Heart left ventricle (tissue), 13 donors: ENCODE measurements at regions not wholly inside any gene's neighbourhood (a gene's known extent, or its start where the extent isn't known, plus 50 kb on each side); places are given as distances from the start of the nearest gene placed in this dataset.

ENCODE experiments used
- CTCF ChIP-seq, 12 donors: fragments of 200-600 bp; sonication (generic) in 4 of 12; IDR thresholded peaks; one replicate each; pipeline versions ENCODE4 v1.5.0 to v1.8.0; 2018 to 2022; ENCODE audit warnings: antibody characterized with exemption in 12 of 12, mild to moderate bottlenecking in 5 of 12
- POLR2A ChIP-seq, 2 donors: fragments of 450-650 bp; IDR thresholded peaks; one replicate each; pipeline ENCODE4 v1.6.1; 2017; ENCODE audit warnings: antibody characterized with exemption in 2 of 2, mild to moderate bottlenecking in 2 of 2, moderate library complexity in 2 of 2
- donor health status: ischemic (EF 13 %, LVEDD 7.1; RV severe dilation, severe dysfunction).
- donor health status: DM: no; HTN: yes; CAD: no.
- donor health status: DM: no; HTN: no; CAD: no.
- donor health status: ischemic (EF 25% LVEDD 6.9; RV normal size, moderate dysfunction).
- donor health status: ischemic (EF 25% LVEDD 5.7; RV mildly dilated, moderate dysfunction).
- donor health status: ischemic (EF 35%, LVEDD 5.7; RV mildly dilated, moderate dysfunction).
- donor health status: nonischemic (EF 11% LVEDD 7.7; RV severe dilation, severe dysfunction).
- donor health status: DM: yes; HTN: yes; CAD: no.
- donor health status: PGD.
- donor health status: ischemic (EF 29% LVEDD 5.4; RV normal size, mild dysfunction).
- donor health status: nonischemic (EF 23%, LVEDD 6.1; RV moderate dilation, normal function).

- TF ChIP-seq CTCF (IDR thresholded peaks at IDR 0.05) (no peak), POLR2A (IDR thresholded peaks at IDR 0.05) (no peak)
Observed at GRCh38 chr5:163383754-163384153, 53.6 kb upstream of the CCNG1 start.
